ENCODE measurements at regions not wholly inside any gene's neighbourhood (a gene's known extent, or its start where the extent isn't known, plus 50 kb on each side); places are given as distances from the start of the nearest gene placed in this dataset.

GRCh38 chr1:38455829-38456530 lies 403.6 kb downstream of the RRAGC start:
- Histone ChIP-seq H2AFZ (no peak overlapping the region), H3K4me3 (no peak overlapping the region), H4K20me1 (ENCODE audit: insufficient read depth) (no peaks in the 10 kb centered on the region), H3K36me3 (ENCODE audit: low read depth) (no peaks in the 10 kb centered on the region), H3K79me2 (ENCODE audit: low read depth) (no peaks in the 10 kb centered on the region), H3K27ac (no peak overlapping the region), H3K4me1 (replicated peaks; ENCODE audit: insufficient read depth) (no peaks in the 10 kb centered on the region), H3K9me3 (ENCODE audit: insufficient read depth, low read depth) (no peaks in the 10 kb centered on the region), H3K4me2 (no peak overlapping the region), H3F3A (ENCODE audit: insufficient read depth, low read depth) (no peaks in the 10 kb centered on the region), H3K9me2 (ENCODE audit: insufficient read depth) (no peaks in the 10 kb centered on the region), H3K27me3 (ENCODE audit: insufficient read depth, low read depth) (peaks cover 59% of the 10 kb centered on the region)
- TF ChIP-seq, protein P1, sequence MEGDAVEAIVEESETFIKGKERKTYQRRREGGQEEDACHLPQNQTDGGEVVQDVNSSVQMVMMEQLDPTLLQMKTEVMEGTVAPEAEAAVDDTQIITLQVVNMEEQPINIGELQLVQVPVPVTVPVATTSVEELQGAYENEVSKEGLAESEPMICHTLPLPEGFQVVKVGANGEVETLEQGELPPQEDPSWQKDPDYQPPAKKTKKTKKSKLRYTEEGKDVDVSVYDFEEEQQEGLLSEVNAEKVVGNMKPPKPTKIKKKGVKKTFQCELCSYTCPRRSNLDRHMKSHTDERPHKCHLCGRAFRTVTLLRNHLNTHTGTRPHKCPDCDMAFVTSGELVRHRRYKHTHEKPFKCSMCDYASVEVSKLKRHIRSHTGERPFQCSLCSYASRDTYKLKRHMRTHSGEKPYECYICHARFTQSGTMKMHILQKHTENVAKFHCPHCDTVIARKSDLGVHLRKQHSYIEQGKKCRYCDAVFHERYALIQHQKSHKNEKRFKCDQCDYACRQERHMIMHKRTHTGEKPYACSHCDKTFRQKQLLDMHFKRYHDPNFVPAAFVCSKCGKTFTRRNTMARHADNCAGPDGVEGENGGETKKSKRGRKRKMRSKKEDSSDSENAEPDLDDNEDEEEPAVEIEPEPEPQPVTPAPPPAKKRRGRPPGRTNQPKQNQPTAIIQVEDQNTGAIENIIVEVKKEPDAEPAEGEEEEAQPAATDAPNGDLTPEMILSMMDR (conservative IDR thresholded peaks at IDR 0.05), result no peak
- TF ChIP-seq EZH2 (IDR thresholded peaks at IDR 0.05; ENCODE audit: low read depth), result no peak
- BruUV-seq (replicated peaks), result no TSS peak
- ChIA-PET CTCF (no interaction called here), POLR2A (ENCODE audit: unreplicated experiment) (no interaction called here)
- intact Hi-C loops (cut with micrococcal nuclease; ENCODE audit: unreplicated experiment), result no loop called here
- DNase-seq, result no peak

GRCh38 chr1:38454749-38455441 lies 404.7 kb downstream of the RRAGC start:
- no peaks in the 10 kb centered on the region for H3K36me3 ChIP-seq (ENCODE audit: low read depth)
- TF ChIP-seq, protein P1 (conservative IDR thresholded peaks at IDR 0.05), result no peak
- no peak for TF ChIP-seq EZH2 (IDR thresholded peaks at IDR 0.05; ENCODE audit: low read depth)
- H3K79me2 ChIP-seq (ENCODE audit: low read depth), result no peaks in the 10 kb centered on the region
- no peak overlapping the region for H3K4me3 ChIP-seq
- no peaks in the 10 kb centered on the region for H3K4me1 ChIP-seq (replicated peaks; ENCODE audit: insufficient read depth)
- no peaks in the 10 kb centered on the region for H3K9me3 ChIP-seq (ENCODE audit: insufficient read depth, low read depth)
- ChIA-PET POLR2A (ENCODE audit: unreplicated experiment) (no interaction called here), CTCF (no interaction called here)
- BruUV-seq (replicated peaks), result no TSS peak
- intact Hi-C loops (cut with micrococcal nuclease; ENCODE audit: unreplicated experiment), result no loop called here
- no peak for DNase-seq
- peaks cover 70% of the 10 kb centered on the region for H3K27me3 ChIP-seq (ENCODE audit: insufficient read depth, low read depth)
- no peaks in the 10 kb centered on the region for H4K20me1 ChIP-seq (ENCODE audit: insufficient read depth)
- no peaks in the 10 kb centered on the region for H3F3A ChIP-seq (ENCODE audit: insufficient read depth, low read depth)
- H3K27ac ChIP-seq, result no peak overlapping the region
- H3K9me2 ChIP-seq (ENCODE audit: insufficient read depth), result no peaks in the 10 kb centered on the region
- H2AFZ ChIP-seq, result no peak overlapping the region
- H3K4me2 ChIP-seq, result no peak overlapping the region

GRCh38 chr1:38454236-38454635 lies 405.3 kb downstream of the RRAGC start:
- CTCF ChIA-PET, result no interaction called here
- Histone ChIP-seq H3K27me3 (ENCODE audit: insufficient read depth, low read depth) (peaks cover 77% of the 10 kb centered on the region), H3K36me3 (ENCODE audit: low read depth) (no peaks in the 10 kb centered on the region), H3K9me3 (ENCODE audit: insufficient read depth, low read depth) (no peaks in the 10 kb centered on the region), H3K4me1 (replicated peaks; ENCODE audit: insufficient read depth) (no peaks in the 10 kb centered on the region), H4K20me1 (ENCODE audit: insufficient read depth) (no peaks in the 10 kb centered on the region), H3F3A (ENCODE audit: insufficient read depth, low read depth) (no peaks in the 10 kb centered on the region), H3K9me2 (ENCODE audit: insufficient read depth) (no peaks in the 10 kb centered on the region), H2AFZ (no peak overlapping the region), H3K4me2 (no peak overlapping the region), H3K79me2 (ENCODE audit: low read depth) (no peaks in the 10 kb centered on the region), H3K4me3 (no peak overlapping the region), H3K27ac (no peak overlapping the region)
- POLR2A ChIA-PET (ENCODE audit: unreplicated experiment), result no interaction called here
- intact Hi-C loops (cut with micrococcal nuclease; ENCODE audit: unreplicated experiment), result no loop called here
- TF ChIP-seq EZH2 (IDR thresholded peaks at IDR 0.05; ENCODE audit: low read depth), result no peak
- TF ChIP-seq, protein P1 (conservative IDR thresholded peaks at IDR 0.05), result no peak
- BruUV-seq (replicated peaks), result no TSS peak
- no peak for DNase-seq

All from PC-9 (cell line).